GM23338 (cell line): ENCODE measurements at regions not wholly inside any gene's neighbourhood (a gene's known extent, or its start where the extent isn't known, plus 50 kb on each side); places are given as distances from the start of the nearest gene placed in this dataset. TPM values are rescaled to one million over a fixed set of nuclear protein-coding genes. Genes with fewer than 3 reads are reported as not detected.

ENCODE experiments used
- ATAC-seq: fragments of 200-7000 bp; cut with Tn5 transposase; 3 replicates; pipeline ENCODE4 v1.9.1; 2020
- DNase-seq: peaks from one replicate; pipeline ENCODE4 v3.0.0-alpha.2; 2015; ENCODE audit warnings: low spot score
- H2AFZ ChIP-seq: fragments of 200-600 bp; sonication (generic); 2 replicates; pipeline ENCODE4 v1.8.0; 2016; ENCODE audit warnings: antibody characterized with exemption, mild to moderate bottlenecking, moderate library complexity
- H3F3A ChIP-seq: fragments of 200-600 bp; sonication (generic); replicated peaks from 2 replicates; pipeline ENCODE4 v1.8.0; 2017; ENCODE audit warnings: antibody characterized with exemption, mixed run types, low read depth
- H3K27ac ChIP-seq: fragments of 200-600 bp; sonication (generic); 2 replicates; pipeline ENCODE4 v1.6.1; 2016; ENCODE audit warnings: low read depth
- H3K27me3 ChIP-seq: fragments of 200-600 bp; sonication (generic); 2 replicates; pipeline ENCODE4 v1.8.0; 2016; ENCODE audit warnings: mild to moderate bottlenecking, mixed run types, moderate library complexity; ENCODE audit not compliant: insufficient read depth
- H3K36me3 ChIP-seq: fragments of 200-600 bp; sonication (generic); 2 replicates; pipeline ENCODE4 v1.8.0; 2016; ENCODE audit warnings: mild to moderate bottlenecking; ENCODE audit not compliant: insufficient read depth
- H3K4me1 ChIP-seq: fragments of 200-600 bp; sonication (generic); 2 replicates; pipeline ENCODE4 v1.8.0; 2016; ENCODE audit warnings: mild to moderate bottlenecking, moderate library complexity; ENCODE audit not compliant: insufficient read depth
- H3K4me2 ChIP-seq: fragments of 200-600 bp; sonication (generic); 2 replicates; pipeline ENCODE4 v1.7.1; 2017; ENCODE audit warnings: mixed run types
- H3K4me3 ChIP-seq: fragments of 200-600 bp; sonication (generic); 2 replicates; pipeline ENCODE4 v1.6.1; 2016; ENCODE audit warnings: mixed run types
- H3K79me2 ChIP-seq: fragments of 200-600 bp; sonication (generic); replicated peaks from 2 replicates; pipeline ENCODE4 v1.8.0; 2017; ENCODE audit warnings: mild to moderate bottlenecking; ENCODE audit not compliant: insufficient read depth
- H3K9me2 ChIP-seq: fragments of 200-600 bp; sonication (generic); 2 replicates; pipeline ENCODE4 v1.8.0; 2017; ENCODE audit not compliant: insufficient read depth
- H4K20me1 ChIP-seq: fragments of 200-600 bp; sonication (generic); replicated peaks from 2 replicates; pipeline ENCODE4 v1.8.0; 2017; ENCODE audit warnings: mild to moderate bottlenecking; ENCODE audit not compliant: insufficient read depth
- H3K27ac Mint-ChIP-seq: 2 replicates; pipeline ENCODE4 v1.8.0; 2020; ENCODE audit warnings: inconsistent platforms, mild to moderate bottlenecking, moderate library complexity, mixed read lengths
- H3K27me3 Mint-ChIP-seq: 3 replicates; pipeline ENCODE4 v1.8.0; 2022; ENCODE audit warnings: low read depth, mild to moderate bottlenecking, moderate library complexity, mixed read lengths, inconsistent platforms; ENCODE audit not compliant: insufficient read depth, poor library complexity
- H3K36me3 Mint-ChIP-seq: 3 replicates; pipeline ENCODE4 v1.8.0; 2021; ENCODE audit warnings: low read depth, mild to moderate bottlenecking, inconsistent platforms, moderate library complexity, mixed read lengths
- H3K4me1 Mint-ChIP-seq: 3 replicates; pipeline ENCODE4 v1.8.0; 2020; ENCODE audit warnings: mild to moderate bottlenecking, inconsistent platforms, mixed read lengths
- H3K4me3 Mint-ChIP-seq: 3 replicates; pipeline ENCODE4 v1.8.0; 2021; ENCODE audit warnings: moderate library complexity, mild to moderate bottlenecking, inconsistent platforms, mixed read lengths
- H3K9me3 Mint-ChIP-seq: 3 replicates; pipeline ENCODE4 v1.8.0; 2020; ENCODE audit warnings: moderate library complexity, mild to moderate bottlenecking, inconsistent platforms, mixed read lengths
- CREB1 ChIP-seq: fragments of 250-450 bp; sonication (Bioruptor Pico); IDR thresholded peaks from 2 replicates; pipeline ENCODE4 v1.5.0; 2020; ENCODE audit warnings: low read depth, mild to moderate bottlenecking, moderate library complexity
- NANOG ChIP-seq: IDR thresholded peaks from 2 replicates; pipeline ENCODE4 v1.6.1; 2016; ENCODE audit warnings: antibody characterized with exemption, borderline replicate concordance
- ZNF114 ChIP-seq: fragments of 250-450 bp; sonication (Bioruptor Pico); IDR thresholded peaks from 2 replicates; pipeline ENCODE4 v1.5.0; 2020; ENCODE audit warnings: mild to moderate bottlenecking, moderate library complexity
- small RNA-seq: library from RNA; depleted of rRNA; stranded (forward); fragments of <200 nt; gene quantifications from one replicate; pipeline ENCODE3, GENCODE V24; 2014; ENCODE audit warnings: low replicate concordance
- TF ChIP-seq, protein P1 (sequence below): IDR thresholded peaks from one replicate; pipeline ENCODE4 v1.6.1; 2018; ENCODE audit warnings: antibody characterized with exemption; ENCODE audit not compliant: unreplicated experiment

DNA sequence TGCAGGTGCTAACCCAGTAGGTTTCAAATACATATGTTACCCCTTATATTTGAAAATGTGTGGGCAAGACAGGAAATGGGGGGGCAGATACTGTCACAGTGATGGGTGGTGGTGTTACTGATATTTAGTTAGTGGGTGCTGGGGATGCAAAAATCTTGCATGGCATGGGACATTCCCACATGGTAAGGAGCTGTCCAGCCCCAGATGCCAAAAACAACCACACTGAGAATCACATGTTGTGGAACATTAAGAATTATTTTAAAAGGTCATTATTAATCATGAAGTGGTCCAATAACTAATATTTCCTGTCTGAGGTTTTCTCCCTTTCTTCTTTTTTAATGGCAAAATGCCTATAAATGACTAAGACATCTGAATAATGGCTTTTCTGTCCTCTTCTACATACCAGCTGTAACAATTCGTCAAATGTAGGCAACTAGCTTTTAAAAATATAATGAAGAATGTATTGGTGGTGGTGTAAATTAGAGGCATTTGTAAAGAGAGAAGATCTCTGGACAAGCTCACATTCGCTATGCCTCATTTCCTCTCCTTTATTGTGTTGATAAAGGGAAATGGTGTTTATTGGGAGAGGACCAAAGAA lies 57.3 kb upstream of the SLC35B3 start:
- H4K20me1 ChIP-seq: no peaks in the 10 kb centered on the region
- H3K36me3 Mint-ChIP-seq: peaks cover 11% of the 10 kb centered on the region; the same call in 1 of the 3 replicates
- no peaks in the 10 kb centered on the region for H3K27me3 ChIP-seq
- H3K36me3 ChIP-seq: no peaks in the 10 kb centered on the region
- H3K9me2 ChIP-seq: no peaks in the 10 kb centered on the region
- H3F3A ChIP-seq: no peaks in the 10 kb centered on the region
- peaks cover 17% of the 10 kb centered on the region; the same call in 2 of the 3 replicates for H3K9me3 Mint-ChIP-seq
- ATAC-seq (no peak), DNase-seq (no peak)
- no peak overlapping the region for H2AFZ ChIP-seq
- no peak overlapping the region for H3K27ac Mint-ChIP-seq
- no peaks in the 10 kb centered on the region for H3K79me2 ChIP-seq
- no peak overlapping the region for H3K4me2 ChIP-seq
- no peak overlapping the region for H3K4me3 ChIP-seq
- no peaks in the 10 kb centered on the region for H3K27me3 Mint-ChIP-seq
- H3K4me1 ChIP-seq: peaks cover 9% of the 10 kb centered on the region; the same call in 1 of the 2 replicates
- peaks cover 11% of the 10 kb centered on the region; the same call in 2 of the 3 replicates for H3K4me1 Mint-ChIP-seq
- TF ChIP-seq CREB1 (CRISPR knock-in tag): no peak
- TF ChIP-seq ZNF114 (CRISPR knock-in tag): no peak
- no peak for TF ChIP-seq NANOG
- TF ChIP-seq, protein P1, sequence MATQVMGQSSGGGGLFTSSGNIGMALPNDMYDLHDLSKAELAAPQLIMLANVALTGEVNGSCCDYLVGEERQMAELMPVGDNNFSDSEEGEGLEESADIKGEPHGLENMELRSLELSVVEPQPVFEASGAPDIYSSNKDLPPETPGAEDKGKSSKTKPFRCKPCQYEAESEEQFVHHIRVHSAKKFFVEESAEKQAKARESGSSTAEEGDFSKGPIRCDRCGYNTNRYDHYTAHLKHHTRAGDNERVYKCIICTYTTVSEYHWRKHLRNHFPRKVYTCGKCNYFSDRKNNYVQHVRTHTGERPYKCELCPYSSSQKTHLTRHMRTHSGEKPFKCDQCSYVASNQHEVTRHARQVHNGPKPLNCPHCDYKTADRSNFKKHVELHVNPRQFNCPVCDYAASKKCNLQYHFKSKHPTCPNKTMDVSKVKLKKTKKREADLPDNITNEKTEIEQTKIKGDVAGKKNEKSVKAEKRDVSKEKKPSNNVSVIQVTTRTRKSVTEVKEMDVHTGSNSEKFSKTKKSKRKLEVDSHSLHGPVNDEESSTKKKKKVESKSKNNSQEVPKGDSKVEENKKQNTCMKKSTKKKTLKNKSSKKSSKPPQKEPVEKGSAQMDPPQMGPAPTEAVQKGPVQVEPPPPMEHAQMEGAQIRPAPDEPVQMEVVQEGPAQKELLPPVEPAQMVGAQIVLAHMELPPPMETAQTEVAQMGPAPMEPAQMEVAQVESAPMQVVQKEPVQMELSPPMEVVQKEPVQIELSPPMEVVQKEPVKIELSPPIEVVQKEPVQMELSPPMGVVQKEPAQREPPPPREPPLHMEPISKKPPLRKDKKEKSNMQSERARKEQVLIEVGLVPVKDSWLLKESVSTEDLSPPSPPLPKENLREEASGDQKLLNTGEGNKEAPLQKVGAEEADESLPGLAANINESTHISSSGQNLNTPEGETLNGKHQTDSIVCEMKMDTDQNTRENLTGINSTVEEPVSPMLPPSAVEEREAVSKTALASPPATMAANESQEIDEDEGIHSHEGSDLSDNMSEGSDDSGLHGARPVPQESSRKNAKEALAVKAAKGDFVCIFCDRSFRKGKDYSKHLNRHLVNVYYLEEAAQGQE: peak; percentile 59
- H3K4me3 Mint-ChIP-seq: no peak overlapping the region
- no peak overlapping the region; the same call in 1 of the 2 replicates for H3K27ac ChIP-seq

Small RNA genes in the stretch of these regions (small RNA-seq; reads per million reads assigned to genes)
- not detected for gene RF02101
- not detected for gene RNU6ATAC21P
